Parathyroid adenoma (tissue), 2 donors: ENCODE measurements at regions not wholly inside any gene's neighbourhood (a gene's known extent, or its start where the extent isn't known, plus 50 kb on each side); places are given as distances from the start of the nearest gene placed in this dataset.
A peak's percentile ranks its signal among the peaks of the same experiment; 100 is the strongest.
"Not testable (repeated sequence)": the region's sequence is repeated elsewhere in the genome, so short reads cannot be mapped to it uniquely, and the experiment has no call there.

ENCODE experiments used
- H2AFZ ChIP-seq: fragments of 300-600 bp; sonication (generic); one replicate; pipeline ENCODE4 v1.7.0; 2017; ENCODE audit warnings: antibody characterized with exemption, mild to moderate bottlenecking
- H3K27ac ChIP-seq: fragments of 300-600 bp; sonication (generic); one replicate; pipeline ENCODE4 v1.7.0; 2017
- H3K27me3 ChIP-seq: fragments of 300-600 bp; sonication (generic); one replicate; pipeline ENCODE4 v1.7.0; 2017; ENCODE audit warnings: low read length; ENCODE audit not compliant: control insufficient read depth, insufficient read depth
- H3K36me3 ChIP-seq: fragments of 300-600 bp; sonication (generic); one replicate; pipeline ENCODE4 v1.7.0; 2017; ENCODE audit warnings: low read length; ENCODE audit not compliant: control insufficient read depth, insufficient read depth
- H3K4me1 ChIP-seq: fragments of 300-600 bp; sonication (generic); one replicate; pipeline ENCODE4 v1.7.0; 2017; ENCODE audit warnings: control low read depth
- H3K4me2 ChIP-seq: fragments of 300-600 bp; sonication (generic); one replicate; pipeline ENCODE4 v1.7.0; 2017; ENCODE audit warnings: low read length
- H3K4me3 ChIP-seq: fragments of 300-600 bp; sonication (generic); one replicate; pipeline ENCODE4 v1.7.0; 2017; ENCODE audit warnings: low read depth, low read length
- H3K79me2 ChIP-seq: fragments of 300-600 bp; sonication (generic); one replicate; pipeline ENCODE4 v1.7.0; 2017; ENCODE audit warnings: control low read depth
- H3K9ac ChIP-seq: fragments of 300-600 bp; sonication (generic); one replicate; pipeline ENCODE4 v1.7.0; 2017; ENCODE audit warnings: mild to moderate bottlenecking
- H3K9me3 ChIP-seq: fragments of 300-600 bp; sonication (generic); one replicate; pipeline ENCODE4 v1.7.0; 2017; ENCODE audit warnings: low read length; ENCODE audit not compliant: control insufficient read depth
- TF ChIP-seq, protein P1 (sequence below): fragments of 300-600 bp; sonication (generic); IDR thresholded peaks from one replicate; pipeline ENCODE4 v1.7.0; 2017; ENCODE audit warnings: antibody characterized with exemption, mild to moderate bottlenecking
- donor health status: primary hyperparathyroidism.

DNA sequence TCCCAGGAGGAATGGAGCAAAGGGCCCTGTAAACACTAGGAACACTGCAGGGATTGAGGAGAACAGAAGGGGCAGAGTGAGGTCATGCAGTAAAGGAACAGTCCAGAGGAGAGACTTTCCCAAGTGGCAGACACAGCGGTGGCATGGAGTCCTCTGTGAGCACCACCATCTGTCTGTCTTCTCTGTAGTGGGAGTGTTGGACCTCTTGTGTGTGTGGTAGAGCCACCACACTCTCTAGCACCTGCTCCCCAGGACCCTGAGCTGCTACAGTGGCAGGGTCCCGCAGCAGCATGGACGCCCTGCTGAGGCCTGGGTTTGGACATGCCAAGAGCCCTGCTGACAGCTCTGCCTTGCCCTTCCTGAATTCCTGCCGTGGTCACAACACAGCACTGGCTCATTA lies 75.7 kb upstream of the LARP1 start:
- no peak overlapping the region for H3K27ac ChIP-seq
- no peak overlapping the region for H3K4me3 ChIP-seq
- H3K4me1 ChIP-seq: peaks cover 12% of the 10 kb centered on the region
- H3K27me3 ChIP-seq: no peaks in the 10 kb centered on the region
- no peak overlapping the region for H2AFZ ChIP-seq
- H3K9ac ChIP-seq: peak overlapping the region; percentile 9
- TF ChIP-seq, protein P1, sequence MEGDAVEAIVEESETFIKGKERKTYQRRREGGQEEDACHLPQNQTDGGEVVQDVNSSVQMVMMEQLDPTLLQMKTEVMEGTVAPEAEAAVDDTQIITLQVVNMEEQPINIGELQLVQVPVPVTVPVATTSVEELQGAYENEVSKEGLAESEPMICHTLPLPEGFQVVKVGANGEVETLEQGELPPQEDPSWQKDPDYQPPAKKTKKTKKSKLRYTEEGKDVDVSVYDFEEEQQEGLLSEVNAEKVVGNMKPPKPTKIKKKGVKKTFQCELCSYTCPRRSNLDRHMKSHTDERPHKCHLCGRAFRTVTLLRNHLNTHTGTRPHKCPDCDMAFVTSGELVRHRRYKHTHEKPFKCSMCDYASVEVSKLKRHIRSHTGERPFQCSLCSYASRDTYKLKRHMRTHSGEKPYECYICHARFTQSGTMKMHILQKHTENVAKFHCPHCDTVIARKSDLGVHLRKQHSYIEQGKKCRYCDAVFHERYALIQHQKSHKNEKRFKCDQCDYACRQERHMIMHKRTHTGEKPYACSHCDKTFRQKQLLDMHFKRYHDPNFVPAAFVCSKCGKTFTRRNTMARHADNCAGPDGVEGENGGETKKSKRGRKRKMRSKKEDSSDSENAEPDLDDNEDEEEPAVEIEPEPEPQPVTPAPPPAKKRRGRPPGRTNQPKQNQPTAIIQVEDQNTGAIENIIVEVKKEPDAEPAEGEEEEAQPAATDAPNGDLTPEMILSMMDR: no peak
- H3K4me2 ChIP-seq: no peak overlapping the region
- H3K79me2 ChIP-seq: peaks cover 3% of the 10 kb centered on the region
- H3K36me3 ChIP-seq: no peaks in the 10 kb centered on the region
- H3K9me3 ChIP-seq: no peaks in the 10 kb centered on the region

DNA sequence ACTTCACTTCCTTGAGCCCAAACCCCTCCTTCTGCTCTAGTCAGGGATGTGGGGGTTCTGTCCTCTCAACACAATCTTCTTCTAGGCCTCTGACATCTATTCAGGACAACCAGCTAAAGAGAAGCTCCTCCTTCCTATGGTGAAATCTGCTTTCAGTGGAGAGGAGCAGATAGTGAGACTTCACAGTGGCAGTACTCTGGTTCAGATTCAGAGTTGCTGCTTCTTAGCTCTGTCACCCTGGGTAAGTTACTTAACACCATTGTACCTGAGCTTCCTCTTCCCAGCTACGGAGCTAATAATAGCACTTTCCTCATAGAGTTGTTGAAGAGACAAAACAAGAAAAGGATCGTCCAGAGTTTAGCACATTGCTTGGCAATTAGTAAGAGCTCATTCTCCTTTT lies 77.3 kb upstream of the LARP1 start:
- TF ChIP-seq, protein P1: no peak
- H3K9ac ChIP-seq: no peak overlapping the region
- no peaks in the 10 kb centered on the region for H3K36me3 ChIP-seq
- H3K4me2 ChIP-seq: peak overlapping the region; percentile 9
- no peaks in the 10 kb centered on the region for H3K27me3 ChIP-seq
- no peaks in the 10 kb centered on the region for H3K9me3 ChIP-seq
- H2AFZ ChIP-seq: peak overlapping the region; percentile 19
- H3K27ac ChIP-seq: peak overlapping the region; percentile 20
- H3K4me1 ChIP-seq: no peaks in the 10 kb centered on the region
- H3K79me2 ChIP-seq: no peaks in the 10 kb centered on the region
- H3K4me3 ChIP-seq: no peak overlapping the region

DNA sequence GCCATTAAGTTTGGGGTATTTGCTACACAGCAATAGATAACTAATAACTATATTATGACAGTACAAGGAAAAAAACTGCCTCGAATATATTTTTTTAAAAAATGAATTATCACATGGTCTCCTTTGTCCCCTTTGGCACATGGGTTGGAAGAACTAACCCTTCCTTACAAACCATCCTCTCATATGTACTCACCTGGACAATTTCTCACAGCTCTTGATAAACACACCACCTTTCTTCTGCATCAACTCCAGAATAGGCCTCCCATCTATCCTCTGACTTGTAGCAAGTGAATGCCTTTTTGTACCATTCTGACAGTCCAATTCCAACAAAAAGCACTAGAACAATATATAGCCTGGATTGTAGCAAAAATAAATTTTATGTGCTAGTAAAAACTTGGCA lies 78.7 kb upstream of the LARP1 start:
- Histone ChIP-seq H3K27me3 (no peaks in the 10 kb centered on the region), H3K36me3 (no peaks in the 10 kb centered on the region), H3K79me2 (no peaks in the 10 kb centered on the region), H3K4me3 (no peak overlapping the region), H3K9ac (no peak overlapping the region), H3K9me3 (no peaks in the 10 kb centered on the region), H3K4me1 (no peaks in the 10 kb centered on the region), H2AFZ (no peak overlapping the region), H3K4me2 (no peak overlapping the region), H3K27ac (no peak overlapping the region)
- TF ChIP-seq, protein P1: no peak

DNA sequence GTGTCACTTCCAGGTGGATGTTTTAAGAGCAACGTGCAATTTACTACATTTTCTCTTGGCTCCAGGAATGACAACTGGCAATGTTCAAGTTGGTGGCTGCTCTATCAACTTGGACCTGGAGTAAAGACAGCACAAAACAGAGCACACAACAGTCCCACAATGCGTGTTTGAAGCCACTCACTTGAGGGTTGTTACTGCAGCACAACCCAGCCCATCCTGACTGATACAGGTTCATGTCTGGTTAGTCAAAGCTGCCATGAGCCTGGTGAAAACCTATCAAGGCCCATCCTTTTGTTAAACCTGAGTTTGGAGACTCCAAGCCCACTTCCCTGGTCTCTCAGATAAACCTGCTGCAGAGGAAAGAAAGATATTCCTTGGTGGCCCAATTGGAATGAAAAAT lies 81.1 kb upstream of the LARP1 start:
- H3K9ac ChIP-seq: no peak overlapping the region
- no peak overlapping the region for H2AFZ ChIP-seq
- TF ChIP-seq, protein P1: no peak
- H3K27ac ChIP-seq: no peak overlapping the region
- H3K4me2 ChIP-seq: no peak overlapping the region
- no peaks in the 10 kb centered on the region for H3K9me3 ChIP-seq
- no peaks in the 10 kb centered on the region for H3K27me3 ChIP-seq
- no peaks in the 10 kb centered on the region for H3K4me1 ChIP-seq
- no peak overlapping the region for H3K4me3 ChIP-seq
- H3K36me3 ChIP-seq: no peaks in the 10 kb centered on the region
- H3K79me2 ChIP-seq: no peaks in the 10 kb centered on the region

DNA sequence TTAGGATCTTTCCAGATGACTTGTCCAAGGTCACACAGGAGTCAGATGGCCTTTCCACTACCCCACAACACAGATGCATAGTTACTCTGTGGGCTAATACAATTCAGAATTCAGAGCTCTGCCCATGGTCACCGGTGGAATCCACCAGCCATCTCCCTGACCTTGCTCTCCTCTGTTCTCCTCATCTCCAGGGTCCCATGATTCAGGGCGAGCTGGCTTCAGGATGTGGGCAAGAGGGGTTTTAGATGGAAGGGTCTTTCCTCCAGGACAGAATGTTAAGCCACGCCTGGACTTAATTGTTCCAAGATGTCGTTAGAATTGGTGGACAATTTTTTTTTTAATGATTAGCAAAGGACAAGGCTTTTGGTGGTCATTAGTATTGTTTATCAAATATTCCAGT lies 81.7 kb upstream of the LARP1 start:
- H3K79me2 ChIP-seq: no peaks in the 10 kb centered on the region
- TF ChIP-seq, protein P1: no peak
- H3K4me3 ChIP-seq: no peak overlapping the region
- no peaks in the 10 kb centered on the region for H3K9me3 ChIP-seq
- no peak overlapping the region for H3K27ac ChIP-seq
- H3K36me3 ChIP-seq: no peaks in the 10 kb centered on the region
- no peak overlapping the region for H3K4me2 ChIP-seq
- H2AFZ ChIP-seq: no peak overlapping the region
- H3K4me1 ChIP-seq: no peaks in the 10 kb centered on the region
- H3K27me3 ChIP-seq: no peaks in the 10 kb centered on the region
- no peak overlapping the region for H3K9ac ChIP-seq

DNA sequence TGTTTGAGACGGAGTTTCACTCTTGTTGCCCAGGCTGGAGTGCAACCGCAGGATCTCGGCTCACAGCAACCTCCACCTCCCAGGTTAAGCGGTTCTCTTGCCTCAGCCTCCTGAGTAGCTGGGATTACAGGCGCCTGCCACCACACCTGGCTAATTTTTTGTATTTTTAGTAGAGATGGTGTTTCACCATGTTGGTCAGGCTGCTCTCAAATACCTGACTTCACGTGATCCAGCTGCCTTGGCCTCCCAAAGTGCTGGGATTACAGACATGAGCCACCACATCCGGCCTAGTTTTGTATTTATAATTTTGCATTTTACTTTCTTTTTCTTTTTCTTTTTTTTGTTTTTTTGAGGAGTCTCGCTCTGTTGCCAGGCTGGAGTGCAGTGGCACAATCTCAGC lies 85.3 kb upstream of the LARP1 start:
- not testable (repeated sequence) for H2AFZ ChIP-seq, H3K27me3 ChIP-seq, H3K4me1 ChIP-seq, H3K79me2 ChIP-seq, H3K27ac ChIP-seq, H3K36me3 ChIP-seq, H3K9me3 ChIP-seq, H3K4me2 ChIP-seq, H3K9ac ChIP-seq, H3K4me3 ChIP-seq
